ENCODE measurements at regions not wholly inside any gene's neighbourhood (a gene's known extent, or its start where the extent isn't known, plus 50 kb on each side); places are given as distances from the start of the nearest gene placed in this dataset.

DNA sequence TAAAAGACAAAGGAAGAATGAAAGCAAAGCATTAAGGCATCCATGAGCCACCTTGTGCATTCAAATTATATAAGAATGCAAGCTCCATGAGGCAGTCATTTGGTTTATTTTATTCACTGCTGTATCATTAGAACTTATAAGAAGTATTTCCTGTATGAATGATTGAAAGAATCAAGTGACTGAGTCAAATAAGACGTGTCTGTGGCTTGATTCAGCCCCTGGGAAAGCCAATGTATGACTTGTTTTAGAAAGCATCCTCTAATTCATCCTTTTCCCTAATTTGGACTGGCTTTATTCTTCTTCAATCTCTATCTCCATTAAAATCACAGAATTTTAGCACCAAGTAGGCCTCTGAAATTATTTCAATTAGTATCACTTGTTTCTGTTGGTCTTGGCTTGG, 461.1 kb downstream of the LPIN1 start:
- DNase-seq (ENCODE audit: low spot score): no peak

DNA sequence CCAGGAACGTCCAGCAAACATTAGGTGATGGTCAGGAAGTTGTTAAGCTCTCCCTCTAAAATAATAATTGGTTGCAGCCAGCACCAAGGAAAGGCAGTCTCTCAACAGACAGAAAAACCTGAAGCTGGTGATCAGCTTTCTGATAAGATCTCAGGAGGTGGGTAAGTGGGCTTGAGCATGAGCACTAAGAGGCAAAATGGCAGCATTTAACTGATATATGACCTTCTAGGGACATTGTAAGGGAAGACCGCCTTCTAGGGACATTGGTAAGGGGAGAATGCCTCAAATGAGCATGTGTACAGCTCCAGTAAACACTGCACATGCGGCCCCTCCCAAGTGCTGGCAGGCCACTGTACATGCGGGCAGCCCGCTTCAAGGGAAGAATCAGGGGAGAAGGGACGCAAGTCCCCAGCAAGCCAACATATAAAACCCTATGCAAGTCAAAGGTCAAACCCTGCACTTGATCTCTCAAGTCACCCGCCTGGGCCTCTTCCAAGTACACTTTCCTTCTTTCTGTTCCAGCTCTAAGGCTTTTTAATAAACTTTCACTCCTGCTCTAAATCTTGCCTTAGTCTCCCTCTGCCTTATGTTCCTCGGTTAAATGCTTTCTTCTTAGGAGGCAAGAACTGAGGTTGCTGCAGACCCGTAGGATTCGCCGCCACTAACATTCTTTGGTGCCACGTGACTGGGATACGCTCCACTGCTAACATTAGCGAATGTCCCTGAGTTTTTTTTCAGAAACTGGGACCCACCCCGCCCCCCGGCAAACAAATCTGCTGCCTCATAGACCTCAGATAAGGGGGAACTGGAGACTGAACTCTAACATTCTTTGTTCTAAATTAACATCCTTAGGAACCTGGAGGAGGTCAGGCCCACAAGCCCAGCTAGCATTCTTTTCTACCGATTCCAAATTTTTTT, 463.8 kb downstream of the LPIN1 start:
- no peak for DNase-seq (ENCODE audit: low spot score)

DNA sequence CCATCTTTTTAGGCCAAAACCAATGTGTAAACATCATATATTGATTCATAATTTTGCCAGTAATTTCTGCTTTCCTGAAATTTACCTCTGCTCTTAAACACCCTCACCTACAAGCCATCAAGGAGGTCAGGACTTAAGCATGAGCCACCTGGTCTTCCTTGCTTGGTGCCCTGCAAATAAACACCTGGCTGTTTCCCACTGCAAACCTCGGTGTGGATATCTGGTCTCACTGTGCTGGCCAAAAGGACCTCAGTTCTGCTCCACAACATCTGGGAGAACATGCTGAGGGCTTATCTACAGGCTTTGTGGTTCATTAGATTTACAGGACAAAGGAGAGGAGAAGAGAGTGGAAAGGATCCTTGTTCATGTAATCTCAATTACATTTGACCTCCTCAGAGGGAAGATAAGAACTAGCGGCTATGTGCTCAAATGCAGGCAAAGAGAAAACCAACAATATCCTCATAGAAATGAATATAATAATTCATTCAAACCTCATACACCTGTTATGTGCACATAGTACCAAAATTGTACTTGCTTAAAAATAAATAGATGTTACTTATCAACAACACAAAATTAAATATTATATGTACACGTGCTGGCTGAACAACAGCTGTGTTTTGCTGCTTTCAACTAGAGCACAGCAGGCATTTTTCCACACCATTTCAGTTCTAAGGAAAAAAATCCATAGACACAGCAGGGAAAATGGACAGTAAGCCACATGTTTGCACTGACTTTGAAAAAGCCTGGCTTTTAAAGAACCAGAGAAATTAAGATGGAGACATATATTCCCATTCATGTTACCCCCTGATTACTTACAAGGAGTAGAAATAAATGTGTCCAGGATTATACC, 465.1 kb downstream of the LPIN1 start:
- no peak for DNase-seq (ENCODE audit: low spot score)

DNA sequence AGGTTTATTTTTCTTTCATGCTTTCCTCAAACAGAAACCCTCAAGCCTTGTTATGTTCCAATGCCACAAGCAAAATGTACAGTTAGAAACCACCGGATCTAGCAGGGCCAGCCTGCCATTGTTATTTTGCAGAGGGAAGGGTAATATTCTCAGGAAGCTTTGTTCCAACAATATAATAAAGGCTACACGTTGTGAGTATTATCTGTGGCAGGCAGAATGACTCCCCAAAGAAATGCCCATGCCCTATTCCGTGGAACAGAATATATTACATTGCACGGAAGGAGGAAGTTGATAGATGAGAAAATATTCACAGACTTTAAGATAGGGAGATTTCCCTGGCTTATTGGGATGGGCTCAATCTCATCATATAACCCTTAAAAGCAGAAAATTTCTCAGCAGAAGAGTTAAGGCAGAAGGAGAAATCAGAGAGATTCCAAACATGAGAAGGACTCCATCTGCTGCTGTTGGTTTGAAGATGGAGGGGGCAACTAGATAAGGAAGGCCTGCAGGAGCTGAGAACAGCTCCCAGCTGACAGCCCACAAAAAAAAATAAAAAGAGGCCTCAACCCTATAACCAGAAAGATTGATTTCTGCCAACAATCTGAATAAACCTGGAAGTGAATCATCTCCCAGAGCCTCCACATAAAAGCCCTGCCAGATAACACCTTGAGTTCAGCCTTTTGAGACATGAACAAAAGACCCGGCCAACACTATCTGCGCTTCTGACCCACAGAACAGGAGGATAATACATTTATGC, 466.6 kb downstream of the LPIN1 start:
- no peak for DNase-seq (ENCODE audit: low spot score)

DNA sequence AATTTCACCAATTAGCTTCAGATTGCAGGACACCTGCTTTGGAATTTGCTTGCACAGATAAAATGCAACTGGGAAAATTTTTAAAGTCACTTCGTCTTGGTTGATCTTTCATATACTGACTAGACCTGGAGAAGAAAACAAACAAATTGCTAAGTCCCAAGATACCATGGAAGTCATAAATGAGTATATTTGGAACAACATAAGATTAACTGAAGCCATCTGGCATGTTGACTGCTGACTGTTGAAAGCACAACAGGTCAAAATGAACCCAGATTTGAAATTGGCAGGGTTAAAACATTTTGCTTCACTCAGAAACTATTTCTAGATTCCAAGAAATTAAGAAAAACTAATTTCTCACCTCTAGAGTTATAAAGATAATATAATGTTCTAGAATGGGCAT, 470.7 kb downstream of the LPIN1 start:
- no peak for DNase-seq (ENCODE audit: low spot score)

DNA sequence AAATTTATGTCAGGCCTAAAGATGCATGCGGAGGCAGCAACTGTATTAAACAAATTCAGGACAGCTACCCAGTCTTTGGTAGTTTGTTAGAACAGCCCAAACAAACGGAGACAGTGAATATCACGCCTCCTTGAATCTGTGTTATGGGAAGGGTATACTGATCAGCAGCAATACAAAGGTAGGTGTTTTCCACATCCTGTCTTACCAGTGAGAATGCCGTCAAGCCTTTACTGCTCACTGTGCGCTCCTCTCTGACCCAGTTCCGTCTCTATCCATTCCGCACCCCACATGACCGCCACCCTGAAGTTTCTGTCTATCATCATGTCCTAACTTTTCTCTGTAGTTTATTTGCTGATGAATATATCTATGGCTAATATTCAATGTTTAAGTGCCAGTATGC, 473.3 kb downstream of the LPIN1 start:
- DNase-seq (ENCODE audit: low spot score): no peak

DNA sequence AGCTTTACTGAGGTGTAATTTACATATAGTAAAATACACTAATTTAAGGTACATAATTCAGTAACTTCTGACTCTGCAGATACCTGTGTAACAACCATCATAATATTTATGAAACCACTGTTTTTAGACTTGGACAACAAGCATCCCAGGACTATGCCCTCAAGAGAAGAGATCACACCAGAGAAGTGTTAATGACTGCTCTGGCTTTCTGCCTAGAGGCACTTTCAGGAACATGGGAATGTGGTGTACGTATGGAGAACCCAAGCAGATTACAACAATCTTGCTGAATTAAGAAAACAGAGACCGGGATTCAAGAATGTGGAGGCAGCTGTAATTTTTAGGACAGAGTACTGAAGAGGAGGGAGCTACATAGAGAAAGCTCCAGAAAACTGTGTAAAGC, 475.2 kb downstream of the LPIN1 start:
- DNase-seq (ENCODE audit: low spot score): no peak

DNA sequence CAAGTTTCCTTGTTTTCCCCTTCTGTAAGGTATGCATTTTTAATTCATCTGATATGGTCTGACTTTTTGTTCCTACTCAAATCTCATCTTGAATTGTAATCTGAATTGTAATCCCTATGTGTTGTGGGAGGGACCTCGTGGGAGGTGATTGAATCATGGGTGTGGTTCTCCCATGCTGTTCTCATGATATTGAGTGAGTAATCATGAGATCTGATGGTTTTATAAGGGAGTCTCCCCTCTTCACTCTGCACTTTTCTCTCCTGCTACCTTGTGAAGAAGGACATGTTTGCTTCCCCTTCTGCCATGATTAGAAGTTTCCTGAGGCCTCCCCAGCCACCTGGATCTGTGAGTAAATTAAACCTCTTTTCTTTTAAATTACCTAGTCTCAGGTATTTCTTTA, 476.1 kb downstream of the LPIN1 start:
- DNase-seq (ENCODE audit: low spot score): no peak

DNA sequence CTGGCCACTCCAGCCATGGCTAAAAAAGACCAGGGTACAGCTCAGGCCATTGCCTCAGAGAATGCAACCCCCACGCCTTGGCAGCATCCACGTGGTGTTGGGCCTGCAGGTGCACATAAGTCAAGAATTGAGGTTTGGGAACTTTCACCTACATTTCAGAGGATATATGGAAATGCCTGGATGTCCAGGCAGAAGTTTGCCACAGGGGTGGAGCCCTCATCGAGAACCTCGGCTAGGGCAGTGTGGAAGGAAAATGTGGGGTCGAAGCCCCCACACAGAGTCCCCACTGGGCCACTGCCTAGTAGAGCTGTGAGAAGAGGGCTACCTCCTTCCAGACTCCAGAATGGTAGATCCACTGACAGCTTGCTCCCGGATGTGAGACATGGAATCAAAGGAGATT, 477.3 kb downstream of the LPIN1 start:
- DNase-seq (ENCODE audit: low spot score): no peak

DNA sequence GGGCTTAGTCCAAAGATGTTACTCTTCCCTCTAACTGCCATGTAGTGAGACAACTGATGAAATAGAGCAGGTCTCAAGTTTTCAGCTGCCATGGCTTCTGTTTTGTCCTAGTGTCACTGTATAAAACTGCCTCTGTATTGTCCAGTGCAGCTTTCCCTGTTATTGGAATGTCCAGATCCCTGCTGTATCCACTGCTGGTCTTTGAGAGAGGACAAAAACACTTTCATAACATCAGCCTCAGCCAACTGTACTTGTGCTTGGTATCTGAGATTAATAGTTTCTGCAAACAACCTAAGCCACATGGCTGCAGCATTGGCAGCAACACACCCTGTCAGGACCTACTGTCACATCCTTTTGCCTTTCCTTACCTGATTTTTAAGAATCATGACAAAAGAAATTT, 480.2 kb downstream of the LPIN1 start:
- no peak for DNase-seq (ENCODE audit: low spot score)

DNA sequence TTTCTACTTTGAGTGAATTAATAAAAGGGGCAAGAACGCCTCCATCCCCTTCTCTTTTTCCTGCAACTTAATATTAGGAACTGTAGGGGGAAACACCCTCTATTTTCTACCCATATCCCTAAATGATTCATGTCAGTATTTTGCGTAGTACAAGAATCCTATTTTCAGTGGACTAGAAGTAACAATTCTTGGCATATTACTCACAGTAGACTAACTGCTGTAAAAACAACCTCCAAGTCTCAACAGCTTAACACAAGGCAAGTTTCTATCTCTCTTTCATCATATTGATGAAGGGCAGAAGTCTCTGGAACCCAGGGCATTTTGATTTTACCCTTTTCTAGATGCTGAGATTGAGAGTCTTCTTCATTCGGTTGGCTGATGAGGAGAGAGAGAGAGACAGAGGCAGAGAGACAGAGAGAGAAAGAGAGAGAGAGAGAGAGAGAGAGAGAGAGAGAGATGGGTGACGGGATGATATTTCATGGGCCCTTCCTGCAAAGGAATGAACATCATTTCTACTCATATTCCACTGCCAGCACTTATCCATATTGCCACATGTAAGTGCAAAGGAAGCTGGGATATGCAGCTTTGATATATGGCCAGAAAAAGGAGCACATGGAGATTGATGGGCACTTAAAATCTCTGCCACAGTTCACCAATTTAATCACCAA, 481.6 kb downstream of the LPIN1 start:
- no peak for DNase-seq (ENCODE audit: low spot score)

DNA sequence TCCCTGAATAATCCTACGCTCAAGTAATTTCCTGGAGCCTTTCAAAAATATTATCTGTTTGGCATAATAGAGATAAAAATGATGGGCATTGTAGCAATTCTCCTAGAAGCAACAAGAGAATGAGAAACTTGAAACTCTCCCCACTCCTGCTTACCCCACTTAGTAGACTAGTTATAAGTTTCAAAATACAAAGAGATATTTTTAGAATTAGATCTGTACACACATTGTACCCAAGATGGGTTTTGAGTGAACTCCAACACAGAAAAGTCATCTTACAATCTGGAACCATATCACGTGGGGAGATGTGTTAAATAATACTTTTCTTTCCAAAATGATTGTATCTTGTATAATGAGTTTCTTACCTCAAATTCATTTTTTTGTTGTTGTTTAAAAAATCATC, 484.9 kb downstream of the LPIN1 start:
- DNase-seq (ENCODE audit: low spot score): no peak

DNA sequence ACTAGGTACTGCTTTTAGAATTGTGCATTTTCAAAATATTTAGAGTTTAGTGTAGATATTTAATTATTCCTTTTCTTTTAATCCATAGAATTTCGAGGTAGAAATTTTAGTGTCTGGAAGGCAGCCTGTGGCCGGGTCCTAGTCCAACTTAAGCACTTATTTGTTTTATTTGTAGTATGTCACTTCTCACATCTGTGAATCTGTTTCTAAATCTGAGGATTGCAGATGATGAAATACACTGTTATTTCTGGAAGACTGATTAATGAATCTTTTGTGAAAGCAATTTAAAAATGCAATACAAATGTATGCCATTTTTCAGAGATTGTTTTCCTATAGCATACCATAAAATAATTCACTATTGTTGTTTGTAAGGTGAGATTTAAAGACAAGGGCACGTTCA, 483.9 kb upstream of the TRIB2 start:
- DNase-seq (ENCODE audit: low spot score): no peak

DNA sequence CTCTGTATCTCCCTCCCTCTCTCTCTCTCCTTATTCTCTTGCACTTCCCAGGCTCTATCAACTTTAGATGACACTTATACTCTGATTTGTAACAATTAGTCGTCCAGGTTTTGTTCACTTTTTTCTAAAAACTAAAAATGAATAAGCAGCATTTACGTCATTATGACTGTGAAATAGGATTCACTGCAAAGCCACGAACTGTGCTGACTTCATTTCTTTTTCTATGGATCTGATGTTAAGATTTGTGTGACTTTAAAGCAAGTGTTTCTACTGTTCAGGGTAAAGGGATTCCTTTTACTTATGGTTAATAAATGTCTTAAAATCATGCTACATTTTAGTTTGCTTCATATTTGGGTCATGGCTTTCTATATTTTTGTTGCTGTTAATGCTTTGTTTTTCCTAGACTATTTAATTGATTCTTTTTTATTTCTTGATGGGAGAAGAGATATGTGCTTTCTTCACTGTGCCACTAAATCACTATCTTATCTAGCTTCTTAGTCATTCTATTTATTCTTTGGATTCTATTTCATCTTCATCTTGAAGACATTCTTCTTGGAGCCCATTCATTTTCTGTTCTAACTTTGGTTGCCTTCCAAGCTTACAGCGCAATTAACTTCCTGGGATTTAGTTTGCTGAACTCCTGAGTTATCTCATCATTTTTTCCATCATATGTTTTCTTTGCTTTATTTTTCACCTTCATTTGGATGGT, 480.4 kb upstream of the TRIB2 start:
- no peak for DNase-seq (ENCODE audit: low spot score)

DNA sequence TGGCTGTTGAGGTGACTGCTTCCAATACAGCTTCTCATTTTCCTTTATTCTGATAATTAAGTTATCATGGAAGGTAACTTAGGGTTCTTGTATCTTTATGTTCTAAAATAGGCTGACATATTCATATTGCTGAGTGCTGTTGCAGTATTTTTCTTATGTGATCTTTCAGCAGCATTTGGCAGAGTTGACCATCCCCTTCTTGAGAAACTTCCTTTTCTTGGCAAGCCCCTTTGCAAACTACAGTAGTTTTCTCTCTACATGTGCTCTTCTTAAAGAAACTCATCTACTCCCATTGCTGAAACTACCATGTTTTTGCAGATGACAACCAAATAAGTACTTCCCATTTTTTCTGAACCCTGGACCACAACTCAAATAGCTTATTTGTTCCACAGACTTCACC, 476.5 kb upstream of the TRIB2 start:
- DNase-seq (ENCODE audit: low spot score): no peak

DNA sequence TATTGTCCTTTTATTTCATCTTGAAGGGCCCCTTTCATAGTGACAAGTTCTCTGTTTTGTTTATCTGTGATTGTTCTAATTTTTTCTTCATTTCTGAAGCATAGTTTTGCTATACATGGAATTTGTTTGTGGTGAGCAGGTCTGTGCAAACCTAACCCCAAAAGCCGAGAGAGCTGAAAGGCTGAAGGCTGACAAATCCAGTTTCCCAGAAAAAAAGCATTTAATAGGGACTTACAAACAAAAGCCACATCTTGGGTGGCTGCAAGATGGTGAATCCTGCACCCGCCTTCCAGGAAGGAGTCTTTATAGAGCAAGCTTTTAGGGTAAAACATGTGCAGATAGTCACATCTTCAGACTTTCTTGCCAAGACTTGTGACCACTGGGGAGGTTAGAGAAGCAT, 473.4 kb upstream of the TRIB2 start:
- DNase-seq (ENCODE audit: low spot score): no peak

DNA sequence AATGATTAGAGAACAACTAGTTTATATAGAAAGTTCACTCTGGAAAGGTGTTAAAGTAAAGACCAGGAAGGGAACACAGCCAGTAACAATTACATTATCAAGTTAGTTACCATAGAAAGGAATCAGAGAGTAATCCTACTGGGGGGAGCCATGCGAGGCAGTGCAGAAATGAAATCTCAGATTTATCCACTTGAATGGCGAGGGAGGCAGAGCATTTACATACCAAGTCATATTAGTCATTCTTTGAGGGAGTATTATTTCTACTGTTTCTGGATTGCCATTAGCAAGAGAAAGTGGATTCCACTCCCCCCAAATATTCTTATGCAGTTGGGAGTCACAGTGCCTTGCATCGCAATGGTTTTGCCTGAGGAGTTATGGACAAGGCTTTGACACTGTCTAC, 472.7 kb upstream of the TRIB2 start:
- DNase-seq (ENCODE audit: low spot score): no peak

DNA sequence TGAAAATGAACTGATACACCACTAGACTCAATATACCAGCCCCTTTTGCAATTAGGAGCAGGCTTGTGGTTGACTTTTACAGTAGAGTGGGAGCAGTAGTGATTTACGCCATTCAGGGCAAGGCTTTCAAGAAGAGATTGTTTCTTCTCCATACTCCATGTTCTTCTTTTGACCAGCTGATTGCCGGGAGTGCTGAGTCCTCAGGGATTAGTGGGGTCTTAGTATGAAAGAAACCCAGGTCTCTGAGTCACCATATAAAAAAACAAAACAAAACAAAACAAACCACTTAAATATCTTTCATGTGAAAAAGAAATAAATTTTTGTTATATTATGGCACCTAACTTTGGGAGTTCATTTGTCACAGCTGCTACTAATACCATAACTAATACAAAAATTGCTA, 465.6 kb upstream of the TRIB2 start:
- DNase-seq (ENCODE audit: low spot score): no peak

DNA sequence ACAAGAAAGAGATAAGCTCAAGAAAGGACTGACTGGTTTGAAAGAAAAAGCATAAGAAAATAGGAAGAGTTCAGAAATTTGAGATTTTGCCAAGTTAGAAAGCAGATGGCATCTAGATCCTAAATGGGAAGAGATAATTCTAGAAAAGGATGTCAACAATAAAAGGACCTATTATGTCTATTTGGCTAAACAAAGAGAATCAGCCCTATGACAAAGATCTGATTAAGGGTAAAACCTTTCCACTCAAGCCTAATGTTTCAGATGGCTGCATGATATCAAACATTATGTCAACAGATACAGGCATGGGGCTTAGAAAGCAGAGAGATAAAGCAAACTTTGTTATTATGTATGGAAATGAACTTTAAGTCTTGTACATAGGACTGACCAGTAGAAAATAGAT, 465.0 kb upstream of the TRIB2 start:
- DNase-seq (ENCODE audit: low spot score): no peak

DNA sequence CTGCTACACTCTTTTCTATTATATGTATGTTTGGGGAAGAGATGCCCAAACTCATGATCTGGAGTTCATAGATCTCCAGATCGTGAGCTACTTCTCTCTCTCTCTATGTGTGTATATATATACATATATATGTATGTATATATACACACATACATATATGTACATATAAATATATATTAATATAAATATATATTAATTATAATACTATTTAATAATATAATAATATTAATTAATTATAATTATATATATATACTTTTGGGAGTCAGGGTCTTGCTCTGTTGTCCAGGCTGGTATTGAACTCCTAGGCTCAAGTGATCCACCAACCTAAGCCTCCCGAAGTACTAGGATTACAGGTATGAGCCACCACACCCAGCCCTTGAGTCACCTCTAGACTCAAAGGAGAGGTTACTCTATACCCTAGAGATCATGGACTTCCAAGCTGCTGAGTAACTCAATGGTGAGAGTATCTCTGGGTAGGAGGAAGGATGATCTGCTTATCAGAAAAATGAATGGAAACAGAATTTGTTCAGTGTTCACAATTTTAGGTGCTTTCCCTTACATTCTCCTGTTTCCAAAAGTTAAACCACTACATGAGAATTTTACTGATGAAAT, 463.5 kb upstream of the TRIB2 start:
- DNase-seq (ENCODE audit: low spot score): no peak

DNA sequence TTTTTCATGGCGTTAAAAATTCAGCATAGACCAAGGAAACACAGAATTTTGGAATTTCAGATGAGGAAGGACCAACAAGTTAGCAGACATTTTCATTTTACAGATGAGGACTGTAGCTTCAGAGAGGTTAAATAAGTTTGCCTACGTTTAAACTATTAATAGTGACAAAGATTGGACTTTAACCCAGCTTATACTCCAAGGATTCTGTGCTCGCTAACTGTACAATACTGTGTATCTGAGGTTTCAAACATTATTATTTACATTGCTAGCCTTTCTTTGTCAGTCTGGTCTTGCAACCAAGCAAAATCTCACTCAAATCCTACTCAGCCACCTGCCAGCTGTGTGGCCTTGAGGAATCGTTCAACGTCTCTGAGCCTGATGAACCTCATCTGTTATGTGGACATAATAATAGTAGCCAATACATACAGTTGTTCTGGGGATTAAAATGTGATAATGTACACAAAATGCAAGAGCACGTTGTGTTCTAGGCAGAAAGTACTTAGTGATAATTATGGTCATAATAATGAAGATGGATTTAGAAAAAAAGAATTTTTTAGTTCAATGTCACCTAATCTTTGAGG, 462.4 kb upstream of the TRIB2 start:
- DNase-seq (ENCODE audit: low spot score): no peak
